UCSD-AML1 (cell line): ENCODE measurements at regions not wholly inside any gene's neighbourhood (a gene's known extent, or its start where the extent isn't known, plus 50 kb on each side); places are given as distances from the start of the nearest gene placed in this dataset.
"Not testable (repeated sequence)": the region's sequence is repeated elsewhere in the genome, so short reads cannot be mapped to it uniquely, and the experiment has no call there.

Source experiments
- DNase-seq: peaks from one replicate; lab custom pipeline; 2025; ENCODE audit not compliant: unreplicated experiment; lab: John Stamatoyannopoulos, UW

DNA sequence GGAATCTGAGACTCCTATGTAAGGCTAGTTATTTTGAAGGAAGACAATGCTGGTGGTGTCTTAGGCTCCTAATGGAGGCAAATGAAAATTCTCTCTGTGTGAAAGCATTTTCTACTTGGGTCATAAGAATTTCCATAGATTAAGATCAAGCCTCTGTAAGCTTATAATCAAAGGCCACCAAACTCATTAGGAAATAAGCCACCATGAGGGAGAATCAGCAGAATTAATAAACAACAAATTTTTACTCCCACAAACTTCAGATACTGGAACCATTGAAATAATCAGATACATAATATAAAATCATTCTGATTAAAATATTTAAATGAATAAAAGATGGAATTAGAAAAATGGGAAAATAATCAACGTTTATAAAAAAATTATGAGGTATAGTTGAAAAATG, 178.7 kb downstream of the NPIPA8 start:
- DNase-seq = not testable (repeated sequence)

DNA sequence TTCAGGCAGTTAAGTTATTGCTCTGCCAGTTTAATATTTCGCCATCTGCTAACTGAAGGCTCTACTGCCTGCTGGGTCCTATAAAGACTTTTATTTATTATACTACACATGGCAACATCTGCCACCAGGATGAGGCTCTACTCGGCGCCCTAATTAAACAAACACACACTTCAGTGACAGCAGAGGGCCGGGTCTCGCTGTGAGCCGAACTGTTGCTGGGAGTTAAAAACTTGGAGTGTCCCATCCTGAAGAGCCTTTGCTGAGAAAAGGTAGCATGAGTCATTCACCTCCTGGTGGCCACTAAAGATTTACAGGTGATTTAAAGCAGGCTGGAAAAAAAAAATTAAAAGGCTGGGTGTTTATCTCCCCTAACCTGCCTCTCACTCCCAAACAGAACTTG, 183.7 kb downstream of the NPIPA8 start:
- not testable (repeated sequence) for DNase-seq

- not testable (repeated sequence) for DNase-seq
Observed at GRCh38 chr16:18148132-18148531, 188.4 kb downstream of the NPIPA8 start.

DNA sequence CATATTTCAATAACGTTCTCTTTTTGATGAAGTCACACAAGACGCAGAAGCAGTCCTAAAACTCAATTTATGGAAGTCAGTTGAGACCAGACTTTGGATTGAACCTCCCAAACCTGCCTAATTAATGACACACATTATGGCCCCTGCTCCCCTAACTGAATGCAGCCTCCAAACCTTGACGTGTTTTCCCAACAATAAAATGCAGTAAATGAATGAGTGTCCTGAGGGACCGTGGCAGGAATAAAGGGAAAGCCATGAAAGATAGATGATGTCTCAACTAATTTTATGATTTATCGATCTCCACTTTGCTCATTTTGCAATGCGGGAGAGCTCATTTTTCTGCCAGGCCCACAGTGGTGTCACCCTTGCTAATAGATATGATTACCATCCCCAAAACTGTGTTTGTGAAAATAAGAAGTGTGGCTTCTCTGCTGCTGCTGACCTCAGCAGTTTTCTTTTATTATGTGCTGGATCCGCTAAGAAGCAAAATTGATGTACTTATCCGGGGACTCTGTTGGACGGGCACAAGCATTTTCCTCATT, 189.9 kb downstream of the NPIPA8 start:
- not testable (repeated sequence) for DNase-seq

- not testable (repeated sequence) for DNase-seq
Observed at GRCh38 chr16:18142066-18142465, 194.5 kb downstream of the NPIPA8 start.

GRCh38 chr16:18136288-18136687, 200.2 kb downstream of the NPIPA8 start:
- not testable (repeated sequence) for DNase-seq

DNA sequence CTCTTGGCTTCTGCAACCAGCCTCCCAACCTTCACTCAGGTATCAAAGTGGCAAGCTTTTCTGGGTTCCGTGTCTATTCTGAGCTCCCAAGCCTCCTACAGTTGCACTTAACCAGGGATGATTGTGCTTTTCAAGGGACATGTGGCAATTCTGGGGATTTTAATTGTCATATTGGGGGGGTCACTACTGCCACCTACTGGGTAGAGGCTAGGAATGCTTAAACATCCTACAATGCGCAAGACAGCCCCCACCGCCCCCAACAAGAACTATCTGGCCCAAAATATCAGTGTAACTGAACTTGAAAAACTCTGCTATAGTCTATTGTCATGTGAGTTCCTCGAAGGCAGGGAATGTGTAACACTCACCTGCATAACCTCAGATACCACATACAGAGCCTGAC, 201.5 kb downstream of the NPIPA8 start:
- DNase-seq = not testable (repeated sequence)

- not testable (repeated sequence) for DNase-seq
Observed at GRCh38 chr16:18131587-18131986, 204.9 kb downstream of the NPIPA8 start.

- not testable (repeated sequence) for DNase-seq
Observed at GRCh38 chr16:18130478-18131120, 205.9 kb downstream of the NPIPA8 start.

- DNase-seq = not testable (repeated sequence)
Observed at GRCh38 chr16:18127033-18127432, 209.5 kb downstream of the NPIPA8 start.

DNA sequence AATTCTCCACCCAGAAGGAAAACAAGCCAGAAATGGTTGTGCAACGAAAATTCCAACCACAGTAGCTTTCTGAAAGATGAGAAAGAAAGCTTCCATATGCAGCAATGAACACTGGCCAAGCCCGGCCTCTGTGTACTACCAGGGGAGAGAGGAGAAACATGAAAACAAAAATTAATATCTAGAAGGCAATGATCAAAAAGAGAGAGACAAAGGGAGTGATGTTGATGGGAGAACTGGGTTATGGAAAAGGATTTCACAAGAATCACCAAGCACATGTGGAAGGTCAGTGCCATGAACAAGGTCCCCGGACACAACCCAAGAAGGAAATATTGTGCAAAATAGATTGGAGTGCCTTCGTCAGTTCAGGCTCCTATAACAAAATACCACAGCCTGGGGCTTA, 217.4 kb downstream of the NPIPA8 start:
- not testable (repeated sequence) for DNase-seq

DNA sequence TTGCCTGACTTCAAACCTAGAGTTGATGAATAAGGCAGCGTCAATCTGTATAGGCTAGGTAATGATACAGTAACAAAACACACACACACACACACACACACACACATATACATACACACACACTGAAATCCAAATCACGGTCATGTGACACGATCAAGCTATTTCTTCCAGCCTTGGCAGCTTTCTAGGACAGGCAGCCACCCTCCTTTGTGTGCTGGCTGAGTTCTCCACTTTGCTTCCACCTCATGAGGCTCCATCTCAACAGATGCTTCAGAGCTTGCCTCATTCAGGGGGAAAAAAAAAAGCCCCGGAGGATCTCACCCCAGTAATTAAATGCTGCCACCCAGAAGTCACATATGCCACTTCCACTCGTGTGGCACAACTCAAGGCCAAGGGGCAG, 217.9 kb downstream of the NPIPA8 start:
- DNase-seq = not testable (repeated sequence)

GRCh38 chr16:18118071-18118470, 218.5 kb downstream of the NPIPA8 start:
- not testable (repeated sequence) for DNase-seq

GRCh38 chr16:18104412-18104811, 232.1 kb downstream of the NPIPA8 start:
- DNase-seq = not testable (repeated sequence)

- not testable (repeated sequence) for DNase-seq
Observed at GRCh38 chr16:18101077-18101476, 235.5 kb downstream of the NPIPA8 start.

DNA sequence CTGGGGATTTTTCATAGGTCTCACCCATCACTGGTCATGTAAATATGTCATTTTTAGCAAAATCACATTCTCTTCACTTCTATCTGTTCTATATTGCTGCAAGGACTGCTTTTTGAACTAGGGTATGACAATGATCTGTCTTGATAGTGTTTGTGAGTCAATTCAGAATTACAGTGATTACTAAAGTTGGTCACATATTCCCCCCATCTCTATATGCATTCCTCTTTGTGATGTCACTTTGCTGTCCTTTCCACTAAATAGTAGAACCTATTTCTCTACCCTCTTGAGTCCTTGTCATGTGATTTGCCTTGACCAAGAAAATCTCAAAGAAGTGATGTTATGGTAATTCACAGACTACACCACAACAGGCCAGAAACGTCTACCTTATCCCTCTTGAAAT, 243.9 kb downstream of the NPIPA8 start:
- not testable (repeated sequence) for DNase-seq

DNA sequence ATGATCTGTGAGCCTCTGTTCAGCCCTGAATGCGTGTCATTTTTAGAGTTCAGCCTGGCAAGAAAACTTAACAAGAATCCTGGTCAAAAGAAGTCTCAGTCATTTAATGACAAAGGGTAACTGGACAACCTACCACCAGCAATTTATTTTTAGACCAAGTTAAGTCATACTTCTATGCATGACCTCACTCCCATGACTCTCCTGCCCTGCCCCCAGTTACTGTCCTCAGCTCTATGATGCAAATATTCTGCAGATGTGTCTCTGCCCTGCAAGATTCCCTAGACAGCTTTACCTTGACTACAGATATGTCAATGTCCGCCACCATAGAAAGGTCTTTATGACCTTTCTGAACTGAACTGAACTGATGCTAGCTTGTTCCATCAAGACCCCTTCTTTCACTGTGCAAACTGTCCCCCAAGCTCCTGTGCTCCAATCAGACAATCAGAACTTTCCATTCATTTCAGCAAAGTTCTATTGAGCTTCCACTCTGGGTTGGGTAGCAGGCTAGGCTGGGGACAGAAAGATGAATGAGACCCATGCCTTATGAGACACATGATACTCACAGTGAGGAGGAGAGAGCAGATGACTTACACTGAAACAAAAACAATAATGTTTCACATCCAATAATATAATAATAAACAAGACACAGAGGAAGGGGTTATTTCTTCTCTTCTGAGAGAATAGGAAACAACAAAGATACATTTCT, 255.7 kb downstream of the NPIPA8 start:
- DNase-seq = not testable (repeated sequence)

- DNase-seq = not testable (repeated sequence)
Observed at GRCh38 chr16:18077910-18078309, 258.6 kb downstream of the NPIPA8 start.

- no peak for DNase-seq
Observed at GRCh38 chr16:18072161-18072560, 264.4 kb downstream of the NPIPA8 start.

DNA sequence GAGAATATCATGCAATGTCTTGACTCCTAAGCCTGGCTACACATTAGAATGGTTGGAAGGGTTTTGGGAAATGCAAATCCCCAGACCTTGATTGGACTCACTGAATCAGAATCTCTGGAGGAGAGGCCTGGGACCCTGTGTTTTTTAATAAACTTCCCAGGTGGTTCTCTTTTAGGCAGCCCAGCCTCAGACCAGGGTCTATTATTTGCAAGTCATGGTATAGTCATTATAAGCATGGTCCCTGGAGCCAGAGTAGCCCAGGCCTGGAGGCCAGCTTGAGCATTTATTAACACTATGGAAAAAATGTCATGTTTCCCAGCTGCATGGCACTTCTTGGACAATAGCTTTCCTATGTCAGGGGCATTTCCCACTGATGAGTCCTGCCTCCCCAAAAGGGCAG, 266.9 kb downstream of the NPIPA8 start:
- DNase-seq = no peak

- DNase-seq = no peak
Observed at GRCh38 chr16:18068477-18068876, 268.1 kb downstream of the NPIPA8 start.

DNA sequence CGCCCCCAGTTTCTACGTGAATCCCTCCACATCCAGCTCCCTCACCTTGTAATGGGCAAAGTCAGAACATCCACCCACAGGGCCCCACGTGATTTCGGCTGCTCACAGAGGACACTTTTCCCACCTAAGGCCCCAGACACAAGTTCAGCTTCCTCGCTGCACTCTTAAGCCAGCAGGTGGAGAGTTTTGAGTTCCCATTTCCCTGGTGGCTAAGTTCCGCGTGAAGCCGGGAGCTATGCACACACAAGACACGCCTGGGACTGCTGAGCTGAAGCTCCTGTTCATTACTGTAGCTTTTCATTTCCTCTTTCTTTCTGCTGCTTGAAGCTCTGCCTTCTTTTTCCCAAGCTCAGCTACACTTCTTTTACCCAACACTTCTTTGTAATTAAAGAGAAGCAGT, 273.8 kb downstream of the NPIPA8 start:
- DNase-seq = no peak
